Stimulated activated CD8-positive, alpha-beta memory T cell treated with anti-CD3 and anti-CD28 coated beads, Interleukin-7, amount 100 ng/mL, for 4 hours (primary cell): ENCODE measurements at regions not wholly inside any gene's neighbourhood (a gene's known extent, or its start where the extent isn't known, plus 50 kb on each side); places are given as distances from the start of the nearest gene placed in this dataset.
"Not testable (repeated sequence)": the region's sequence is repeated elsewhere in the genome, so short reads cannot be mapped to it uniquely, and the experiment has no call there.

ENCODE experiments used
- DNase-seq, 2 donors: peaks; one replicate each; pipeline ENCODE4 v3.0.0-alpha.2; 2020; ENCODE audit warnings: low read depth in 2 of 2

GRCh38 chr4:66561465-66562053 lies 891.3 kb upstream of the EPHA5 start:
- DNase-seq, result not testable (repeated sequence)

GRCh38 chr4:66558651-66559050 lies 888.4 kb upstream of the EPHA5 start:
- no peak for DNase-seq

GRCh38 chr4:66556651-66557278 lies 886.5 kb upstream of the EPHA5 start:
- DNase-seq, result no peak

DNA sequence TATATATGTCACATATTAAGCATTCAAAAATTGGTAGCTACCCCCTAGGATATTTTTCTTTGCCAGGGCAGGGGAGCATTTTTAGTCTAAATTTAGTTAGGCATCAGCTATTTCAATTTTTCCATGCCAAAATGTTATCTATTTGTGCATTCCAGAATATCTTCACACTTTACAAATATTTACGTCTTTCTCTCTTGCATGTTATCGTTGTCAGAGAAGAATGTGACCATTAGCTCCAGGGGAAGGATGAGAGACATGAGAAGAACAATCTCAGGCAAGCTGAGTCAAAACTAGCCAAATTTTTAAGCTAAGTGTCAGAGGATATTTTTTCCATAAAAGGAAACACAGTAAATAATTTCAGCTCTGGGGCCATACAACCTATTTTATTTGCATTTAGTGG lies 885.0 kb upstream of the EPHA5 start:
- no peak for DNase-seq

- no peak for DNase-seq
Measured at GRCh38 chr4:66554826-66555225, 884.5 kb upstream of the EPHA5 start.

DNA sequence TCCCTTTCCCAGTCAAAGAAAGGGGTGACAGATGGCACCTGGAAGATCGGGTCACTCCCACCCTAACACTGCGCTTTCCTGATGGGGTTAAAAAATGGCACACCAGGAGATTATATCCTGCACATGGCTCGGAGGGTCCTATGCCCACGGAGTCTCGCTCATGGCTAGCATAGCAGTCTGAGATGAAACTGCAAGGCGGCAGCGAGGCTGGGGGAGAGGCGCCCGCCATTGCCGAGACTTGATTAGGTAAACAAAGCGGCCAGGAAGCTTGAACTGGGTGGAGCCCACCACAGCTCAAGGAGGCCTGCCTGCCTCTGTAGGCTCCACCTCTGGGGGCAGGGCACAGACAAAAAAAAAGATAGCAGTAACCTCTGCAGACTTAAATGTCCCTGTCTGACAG lies 875.0 kb upstream of the EPHA5 start:
- not testable (repeated sequence) for DNase-seq

DNA sequence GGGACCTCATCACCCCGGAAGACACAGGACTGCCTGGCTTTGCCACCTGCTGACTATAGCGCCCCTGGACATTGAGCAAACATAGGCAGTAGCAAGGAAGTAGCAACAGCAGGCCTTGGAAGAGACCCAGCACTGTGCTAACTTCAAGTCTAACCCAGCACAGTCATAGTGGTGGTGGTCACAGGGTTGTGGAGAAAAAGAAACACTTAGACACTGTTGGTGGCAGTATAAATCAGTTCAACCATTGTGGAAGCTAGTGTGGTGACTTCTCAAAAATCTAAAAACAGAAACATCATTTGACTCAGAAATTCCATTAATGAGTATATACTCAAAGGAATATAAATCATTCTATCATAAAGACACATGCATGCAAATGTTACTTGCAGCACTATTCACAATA lies 874.0 kb upstream of the EPHA5 start:
- no peak for DNase-seq

DNA sequence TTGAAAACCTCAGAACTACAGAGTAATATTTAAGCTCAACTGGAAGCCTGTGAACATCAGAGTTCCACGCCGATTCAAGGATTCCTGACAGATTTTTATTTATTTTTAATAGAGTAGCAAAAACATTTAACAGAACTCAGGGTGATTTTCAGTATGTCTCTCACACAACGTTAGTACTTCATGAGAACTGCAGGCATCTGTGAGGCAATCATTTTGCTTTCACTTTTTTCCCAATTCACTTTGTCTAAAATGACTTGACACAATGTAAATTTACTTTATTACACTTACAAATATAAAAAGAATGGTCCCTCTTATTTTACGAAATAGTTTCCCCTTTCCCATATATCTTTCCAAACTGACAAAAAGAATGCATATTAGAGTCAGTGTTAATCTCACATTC lies 869.5 kb upstream of the EPHA5 start:
- no peak for DNase-seq

DNA sequence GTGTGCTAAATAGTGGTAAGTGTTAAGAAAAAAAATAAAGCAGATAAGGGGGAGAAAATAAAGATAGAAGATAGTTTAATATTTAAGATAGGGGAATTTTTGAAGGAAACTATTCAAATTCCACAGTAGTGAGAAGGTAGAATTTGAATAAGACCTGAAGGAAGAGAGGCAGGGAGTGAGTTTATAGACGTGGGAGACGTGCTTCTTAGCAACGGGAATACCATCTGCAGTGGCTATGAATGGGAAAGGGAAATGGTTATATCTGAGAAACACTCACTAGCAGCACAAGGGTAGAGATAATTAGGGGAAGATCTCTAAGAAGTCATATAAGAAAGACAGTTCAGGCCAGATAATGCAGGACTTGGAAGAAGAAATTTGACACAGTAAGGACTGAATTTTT lies 854.5 kb upstream of the EPHA5 start:
- DNase-seq, result no peak

DNA sequence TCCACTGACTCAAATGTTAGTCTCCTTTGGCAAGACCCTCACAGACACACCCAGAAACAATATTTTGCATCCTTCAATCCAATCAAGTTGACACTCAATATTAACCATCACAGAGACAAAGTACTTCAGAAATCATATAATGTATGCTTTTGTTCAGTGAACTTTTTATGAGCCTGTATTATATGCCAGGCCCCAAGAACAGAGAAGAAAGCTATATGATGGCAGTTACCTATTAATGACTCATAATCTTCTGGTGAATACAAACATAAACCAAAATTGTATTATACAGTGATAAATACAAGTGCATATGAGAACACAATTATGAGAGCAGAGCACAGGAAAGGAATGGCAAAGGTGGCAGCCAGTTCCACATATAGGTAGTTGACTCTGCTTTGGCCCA lies 852.0 kb upstream of the EPHA5 start:
- no peak for DNase-seq

GRCh38 chr4:66516940-66517339 lies 846.7 kb upstream of the EPHA5 start:
- no peak for DNase-seq

GRCh38 chr4:66506985-66507384 lies 836.7 kb upstream of the EPHA5 start:
- DNase-seq, result no peak

- DNase-seq, result no peak
Measured at GRCh38 chr4:66501997-66502396, 831.7 kb upstream of the EPHA5 start.

GRCh38 chr4:66490729-66491128 lies 820.4 kb upstream of the EPHA5 start:
- DNase-seq, result no peak

- DNase-seq, result no peak
Measured at GRCh38 chr4:66489783-66490452, 819.6 kb upstream of the EPHA5 start.

GRCh38 chr4:66489370-66489769 lies 819.1 kb upstream of the EPHA5 start:
- DNase-seq, result no peak

DNA sequence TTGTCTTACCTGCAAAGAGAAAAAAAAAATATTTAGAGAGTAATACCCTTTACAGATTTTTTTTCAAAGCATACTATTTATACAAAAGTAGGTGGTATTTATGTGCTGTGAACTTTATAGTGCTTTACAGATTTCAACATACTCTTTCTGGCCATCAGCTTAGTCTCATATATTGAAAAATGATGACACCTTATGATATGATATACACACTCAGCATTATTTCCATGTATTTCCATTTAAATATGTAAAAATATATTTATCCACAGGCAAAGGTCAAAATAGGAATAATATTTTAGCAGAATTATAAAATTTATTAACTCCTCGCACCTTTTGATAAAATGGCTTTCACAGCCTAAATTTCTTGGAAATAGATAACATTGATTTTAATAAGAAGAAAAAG lies 815.8 kb upstream of the EPHA5 start:
- no peak for DNase-seq

DNA sequence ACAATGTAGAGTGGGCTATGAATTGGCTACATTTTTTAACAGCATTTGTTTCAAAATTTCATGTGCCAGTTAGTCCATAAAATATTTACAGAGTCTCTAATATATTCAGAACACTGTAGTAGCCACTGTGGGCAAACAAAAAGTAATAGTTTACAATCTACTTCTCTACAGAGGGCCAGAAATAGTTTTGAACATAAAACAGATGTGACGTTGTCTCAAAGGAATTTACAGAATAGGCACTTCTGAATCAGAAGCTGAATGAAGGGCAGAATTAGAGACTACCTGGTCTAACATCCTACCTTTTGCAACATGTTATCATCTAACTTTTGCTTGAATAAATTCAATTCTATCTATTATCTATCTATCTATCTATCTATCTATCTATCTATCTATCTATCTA lies 811.9 kb upstream of the EPHA5 start:
- DNase-seq, result no peak

GRCh38 chr4:66475596-66475995 lies 805.3 kb upstream of the EPHA5 start:
- DNase-seq, result no peak

GRCh38 chr4:66465111-66465510 lies 794.8 kb upstream of the EPHA5 start:
- no peak for DNase-seq

DNA sequence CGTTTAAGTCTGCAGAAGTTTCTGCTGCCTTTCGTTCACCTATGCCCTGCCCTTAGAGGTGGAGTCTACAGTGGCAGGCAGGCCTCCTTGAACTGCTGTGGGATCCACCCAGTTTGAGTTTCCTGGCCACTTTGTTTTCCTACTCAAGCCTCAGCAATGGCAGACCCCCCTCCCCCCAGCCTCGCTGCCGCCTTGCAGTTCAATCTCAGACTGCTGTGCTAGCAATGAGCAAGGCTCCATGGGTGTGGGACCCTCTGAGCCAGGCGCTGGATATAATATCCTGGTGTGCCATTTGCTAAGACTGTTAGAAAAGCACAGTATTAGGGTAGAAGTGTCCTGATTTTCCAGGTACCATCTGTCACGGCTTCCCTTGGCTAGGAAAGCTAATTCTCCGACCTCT lies 792.6 kb upstream of the EPHA5 start:
- not testable (repeated sequence) for DNase-seq

DNA sequence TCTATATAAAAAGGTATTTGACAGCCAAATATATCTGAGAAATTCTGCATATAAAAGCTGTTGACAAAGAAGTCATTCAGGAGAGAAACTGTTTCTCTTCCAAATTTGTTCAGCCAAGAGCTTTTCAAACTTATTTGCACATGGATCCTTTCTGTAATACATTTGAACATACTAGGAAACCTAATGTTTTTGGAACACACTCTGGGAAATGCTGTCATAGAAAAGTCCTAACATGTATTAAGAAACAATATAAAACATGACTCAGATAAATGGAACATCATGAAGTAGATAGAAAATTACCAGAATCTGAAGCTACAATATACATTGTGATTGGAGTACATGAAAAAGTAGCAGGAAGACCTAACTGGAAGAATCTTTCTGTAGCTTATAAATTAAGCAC lies 781.5 kb upstream of the EPHA5 start:
- DNase-seq, result no peak

GRCh38 chr4:66443008-66443407 lies 772.7 kb upstream of the EPHA5 start:
- DNase-seq, result no peak

DNA sequence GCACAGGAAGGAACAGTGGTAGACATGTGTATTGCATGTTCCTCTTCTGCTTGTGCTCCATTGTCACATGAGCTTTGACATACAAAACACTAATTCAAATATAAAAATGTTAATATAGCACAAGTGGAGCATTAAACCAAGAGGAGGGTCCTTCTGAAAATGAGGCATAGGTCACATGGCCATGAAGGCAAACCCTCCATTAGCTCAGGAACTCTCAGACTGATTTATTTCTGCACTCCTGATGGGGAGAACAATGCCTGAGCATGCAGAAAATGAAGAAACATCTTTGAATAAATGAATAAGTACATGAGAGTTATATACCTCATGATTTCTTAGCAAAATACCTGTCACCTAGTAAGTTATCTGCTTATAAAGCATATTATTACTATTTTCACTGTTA lies 769.2 kb upstream of the EPHA5 start:
- no peak for DNase-seq
